Osteoblast (primary cell): ENCODE measurements at regions not wholly inside any gene's neighbourhood (a gene's known extent, or its start where the extent isn't known, plus 50 kb on each side); places are given as distances from the start of the nearest gene placed in this dataset.
A peak's percentile ranks its signal among the peaks of the same experiment; 100 is the strongest.

Source experiments
- DNase-seq: peaks from one replicate; pipeline ENCODE4 v3.0.0; 2011; ENCODE audit warnings: low spot score, mixed read lengths; ENCODE audit not compliant: insufficient read length; ENCODE audit errors: missing footprints
- H2AFZ ChIP-seq: 2 replicates; pipeline ENCODE4 v1.6.0; 2011; ENCODE audit warnings: mild to moderate bottlenecking, low read length
- H3K27ac ChIP-seq: 2 replicates; pipeline ENCODE4 v1.5.1; 2011; ENCODE audit warnings: mild to moderate bottlenecking, low read depth, low read length, moderate library complexity
- H3K27me3 ChIP-seq: 2 replicates; pipeline ENCODE4 v1.6.0; 2012; ENCODE audit warnings: mild to moderate bottlenecking, control low read depth, inconsistent platforms, low read length, moderate library complexity; ENCODE audit not compliant: insufficient read depth
- H3K36me3 ChIP-seq: 2 replicates; pipeline ENCODE4 v1.5.1; 2011; ENCODE audit warnings: mild to moderate bottlenecking, low read length, control low read depth, moderate library complexity; ENCODE audit not compliant: insufficient read depth
- H3K4me1 ChIP-seq: 2 replicates; pipeline ENCODE4 v1.5.1; 2011; ENCODE audit warnings: mild to moderate bottlenecking, low read length, control low read depth, moderate library complexity; ENCODE audit not compliant: insufficient read depth
- H3K4me2 ChIP-seq: 2 replicates; pipeline ENCODE4 v1.6.0; 2011; ENCODE audit warnings: mild to moderate bottlenecking, low read length; ENCODE audit not compliant: insufficient read depth
- H3K4me3 ChIP-seq: fragments of 200-600 bp; sonication (generic); 3 replicates; pipeline ENCODE4 v1.5.1; 2012; ENCODE audit warnings: mild to moderate bottlenecking, low read length, inconsistent platforms; ENCODE audit not compliant: insufficient read depth
- H3K79me2 ChIP-seq: 2 replicates; pipeline ENCODE4 v1.6.0; 2012; ENCODE audit warnings: mild to moderate bottlenecking, low read length, control low read depth, inconsistent platforms; ENCODE audit not compliant: insufficient read depth
- H3K9me3 ChIP-seq: 2 replicates; pipeline ENCODE4 v1.5.1; 2011; ENCODE audit warnings: low read depth, low read length, control low read depth
- H4K20me1 ChIP-seq: 2 replicates; pipeline ENCODE4 v1.6.0; 2012; ENCODE audit warnings: mild to moderate bottlenecking, low read length, control low read depth; ENCODE audit not compliant: insufficient read depth
- CTCF ChIP-seq: IDR thresholded peaks from 2 replicates; pipeline ENCODE4 v1.5.1; 2011; ENCODE audit warnings: mild to moderate bottlenecking, low read depth, low read length, moderate library complexity; ENCODE audit errors: extremely low read depth

DNA sequence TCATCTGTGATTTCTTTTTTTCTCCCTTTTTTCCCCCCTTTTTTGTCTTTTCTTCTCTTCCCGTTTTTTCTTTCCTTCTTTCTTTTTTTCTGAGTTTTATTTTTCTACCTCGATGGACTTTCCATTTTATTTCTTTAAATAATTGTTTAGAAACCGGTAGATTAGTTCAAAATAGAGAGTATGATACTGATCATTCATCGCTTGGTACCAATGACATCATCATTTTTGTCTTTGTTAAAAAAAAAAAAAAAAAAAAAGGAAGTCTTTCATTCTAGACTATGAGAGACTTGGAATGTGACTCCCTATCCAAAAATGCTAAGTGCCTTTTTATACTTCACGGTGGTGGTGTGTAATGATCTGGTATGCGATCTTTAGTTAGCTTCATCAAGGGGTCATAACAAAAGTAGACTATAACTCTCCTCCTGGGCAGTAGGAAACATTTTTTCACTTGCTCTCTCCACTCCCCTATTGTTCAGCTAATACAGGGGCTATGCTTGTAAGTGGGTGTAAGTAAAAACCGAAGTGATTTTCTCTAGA lies 1517.5 kb upstream of the ZEB2 start:
- no peaks in the 10 kb centered on the region for H3K36me3 ChIP-seq
- no peak overlapping the region for H3K4me2 ChIP-seq
- no peak overlapping the region for H3K4me3 ChIP-seq
- no peak overlapping the region for H2AFZ ChIP-seq
- H3K27ac ChIP-seq: no peak overlapping the region
- no peak for DNase-seq
- no peaks in the 10 kb centered on the region for H3K79me2 ChIP-seq
- no peak for TF ChIP-seq CTCF
- H3K9me3 ChIP-seq: no peaks in the 10 kb centered on the region
- no peaks in the 10 kb centered on the region for H4K20me1 ChIP-seq
- H3K27me3 ChIP-seq: no peaks in the 10 kb centered on the region
- H3K4me1 ChIP-seq: no peaks in the 10 kb centered on the region

DNA sequence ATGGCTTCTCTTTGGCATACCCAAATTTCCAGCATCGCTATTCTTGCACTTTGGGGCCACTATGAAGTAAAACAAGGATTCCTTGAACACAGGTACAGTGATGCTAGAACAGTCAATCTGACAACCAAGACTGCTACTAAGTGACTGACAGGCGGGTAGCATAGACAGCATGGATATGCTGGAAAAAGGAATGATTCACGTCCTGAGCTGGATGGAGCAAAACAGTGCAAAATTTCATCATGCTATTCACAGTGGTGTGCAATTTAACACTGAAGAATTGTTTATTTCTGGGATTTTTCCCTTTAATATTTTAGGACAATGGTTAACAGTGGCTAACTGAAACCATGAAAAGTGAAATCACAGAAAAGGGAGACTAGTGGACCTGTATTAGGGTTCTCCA lies 1511.2 kb upstream of the ZEB2 start:
- no peak overlapping the region for H3K4me2 ChIP-seq
- no peak overlapping the region for H3K27ac ChIP-seq
- no peaks in the 10 kb centered on the region for H4K20me1 ChIP-seq
- H3K4me1 ChIP-seq: no peaks in the 10 kb centered on the region
- H3K9me3 ChIP-seq: no peaks in the 10 kb centered on the region
- TF ChIP-seq CTCF: no peak
- no peaks in the 10 kb centered on the region for H3K27me3 ChIP-seq
- no peaks in the 10 kb centered on the region for H3K79me2 ChIP-seq
- no peaks in the 10 kb centered on the region for H3K36me3 ChIP-seq
- H3K4me3 ChIP-seq: no peak overlapping the region
- H2AFZ ChIP-seq: peak overlapping the region; percentile 60
- no peak for DNase-seq

GRCh38 chr2:146027156-146027555 lies 1507.2 kb upstream of the ZEB2 start:
- no peak overlapping the region for H3K27ac ChIP-seq
- H3K4me3 ChIP-seq: no peak overlapping the region
- no peak overlapping the region for H2AFZ ChIP-seq
- no peaks in the 10 kb centered on the region for H3K79me2 ChIP-seq
- no peak for TF ChIP-seq CTCF
- no peaks in the 10 kb centered on the region for H3K36me3 ChIP-seq
- no peak overlapping the region for H3K4me2 ChIP-seq
- H3K4me1 ChIP-seq: no peaks in the 10 kb centered on the region
- DNase-seq: no peak
- H3K27me3 ChIP-seq: no peaks in the 10 kb centered on the region
- no peaks in the 10 kb centered on the region for H4K20me1 ChIP-seq
- H3K9me3 ChIP-seq: no peaks in the 10 kb centered on the region

GRCh38 chr2:146025519-146025918 lies 1505.6 kb upstream of the ZEB2 start:
- Histone ChIP-seq H3K27me3 (no peaks in the 10 kb centered on the region), H3K27ac (no peak overlapping the region), H4K20me1 (no peaks in the 10 kb centered on the region), H3K4me3 (no peak overlapping the region), H3K36me3 (no peaks in the 10 kb centered on the region), H3K9me3 (no peaks in the 10 kb centered on the region), H3K79me2 (no peaks in the 10 kb centered on the region), H3K4me2 (no peak overlapping the region), H3K4me1 (no peaks in the 10 kb centered on the region), H2AFZ (no peak overlapping the region)
- no peak for TF ChIP-seq CTCF
- DNase-seq: no peak
